ENCODE measurements at regions not wholly inside any gene's neighbourhood (a gene's known extent, or its start where the extent isn't known, plus 50 kb on each side); places are given as distances from the start of the nearest gene placed in this dataset.
"Not testable (repeated sequence)": the region's sequence is repeated elsewhere in the genome, so short reads cannot be mapped to it uniquely, and the experiment has no call there.

- Mint-ChIP-seq H3K36me3 (ENCODE audit: low read depth) (peaks cover 51% of the 10 kb centered on the region), H3K27me3 (no peaks in the 10 kb centered on the region), H3K9me3 (no peaks in the 10 kb centered on the region), H3K27ac (no peak overlapping the region), H3K4me3 (no peak overlapping the region), H3K4me1 (ENCODE audit: low read depth) (peaks cover 2% of the 10 kb centered on the region)
- DNase-seq = no peak
Measured at GRCh38 chrX:2640436-2641150, 50.5 kb upstream of the CD99 start.

GRCh38 chrX:2638279-2638678, 52.8 kb upstream of the CD99 start:
- H3K27ac Mint-ChIP-seq = no peak overlapping the region
- H3K4me1 Mint-ChIP-seq (ENCODE audit: low read depth) = peaks cover 2% of the 10 kb centered on the region
- no peaks in the 10 kb centered on the region for H3K27me3 Mint-ChIP-seq
- H3K4me3 Mint-ChIP-seq = no peak overlapping the region
- no peak for DNase-seq
- no peaks in the 10 kb centered on the region for H3K9me3 Mint-ChIP-seq
- peaks cover 54% of the 10 kb centered on the region for H3K36me3 Mint-ChIP-seq (ENCODE audit: low read depth)

GRCh38 chrX:2635342-2635741, 55.8 kb upstream of the CD99 start:
- Mint-ChIP-seq H3K9me3 (peaks cover 24% of the 10 kb centered on the region), H3K27me3 (no peaks in the 10 kb centered on the region), H3K36me3 (ENCODE audit: low read depth) (peaks cover 69% of the 10 kb centered on the region), H3K4me3 (no peak overlapping the region), H3K27ac (no peak overlapping the region), H3K4me1 (ENCODE audit: low read depth) (peaks cover 14% of the 10 kb centered on the region)
- no peak for DNase-seq

GRCh38 chrX:2632533-2633504, 58.3 kb upstream of the CD99 start:
- DNase-seq = no peak
- no peak overlapping the region for H3K4me3 Mint-ChIP-seq
- H3K27me3 Mint-ChIP-seq = no peaks in the 10 kb centered on the region
- peaks cover 38% of the 10 kb centered on the region for H3K4me1 Mint-ChIP-seq (ENCODE audit: low read depth)
- no peak overlapping the region for H3K27ac Mint-ChIP-seq
- H3K36me3 Mint-ChIP-seq (ENCODE audit: low read depth) = peaks cover 71% of the 10 kb centered on the region
- peaks cover 43% of the 10 kb centered on the region for H3K9me3 Mint-ChIP-seq

- Mint-ChIP-seq H3K4me3 (no peak overlapping the region), H3K27ac (peak overlapping the region; percentile 90), H3K27me3 (no peaks in the 10 kb centered on the region), H3K4me1 (ENCODE audit: low read depth) (peaks cover 43% of the 10 kb centered on the region), H3K36me3 (ENCODE audit: low read depth) (peaks cover 73% of the 10 kb centered on the region), H3K9me3 (peaks cover 43% of the 10 kb centered on the region)
- no peak for DNase-seq
Measured at GRCh38 chrX:2631743-2632532, 59.2 kb upstream of the CD99 start.

GRCh38 chrX:2630935-2631742, 60.0 kb upstream of the CD99 start:
- Mint-ChIP-seq H3K36me3 (ENCODE audit: low read depth) (peaks cover 77% of the 10 kb centered on the region), H3K9me3 (peaks cover 43% of the 10 kb centered on the region)

GRCh38 chrX:2630008-2630934, 60.8 kb upstream of the CD99 start:
- Mint-ChIP-seq H3K36me3 (ENCODE audit: low read depth) (peaks cover 84% of the 10 kb centered on the region), H3K27ac (peak overlapping the region; percentile 90), H3K9me3 (peaks cover 43% of the 10 kb centered on the region), H3K4me3 (peak overlapping the region; percentile 28), H3K4me1 (ENCODE audit: low read depth) (peaks cover 43% of the 10 kb centered on the region)
- peak; percentile 44 for DNase-seq
- H3K27me3 Mint-ChIP-seq = not testable (repeated sequence)

More at GRCh38 chrX:2630935-2631742, 60.0 kb upstream of the CD99 start:
- peak overlapping the region; percentile 90 for H3K27ac Mint-ChIP-seq
- not testable (repeated sequence) for H3K27me3 Mint-ChIP-seq, DNase-seq, H3K4me3 Mint-ChIP-seq
- peaks cover 43% of the 10 kb centered on the region for H3K4me1 Mint-ChIP-seq (ENCODE audit: low read depth)

GRCh38 chrX:2629316-2630007, 61.6 kb upstream of the CD99 start:
- Mint-ChIP-seq H3K4me1 (ENCODE audit: low read depth) (peaks cover 43% of the 10 kb centered on the region), H3K27ac (peak overlapping the region; percentile 90), H3K36me3 (ENCODE audit: low read depth) (peaks cover 91% of the 10 kb centered on the region), H3K4me3 (peak overlapping the region; percentile 28), H3K27me3 (no peaks in the 10 kb centered on the region), H3K9me3 (peaks cover 43% of the 10 kb centered on the region)
- no peak for DNase-seq

GRCh38 chrX:2628751-2629315, 62.3 kb upstream of the CD99 start:
- DNase-seq = no peak
- Mint-ChIP-seq H3K4me1 (ENCODE audit: low read depth) (peaks cover 43% of the 10 kb centered on the region), H3K27ac (peak overlapping the region; percentile 90), H3K27me3 (no peaks in the 10 kb centered on the region), H3K36me3 (ENCODE audit: low read depth) (peaks cover 93% of the 10 kb centered on the region), H3K9me3 (peaks cover 43% of the 10 kb centered on the region), H3K4me3 (no peak overlapping the region)

- Mint-ChIP-seq H3K27me3 (no peaks in the 10 kb centered on the region), H3K27ac (peak overlapping the region; percentile 55), H3K4me1 (ENCODE audit: low read depth) (peaks cover 43% of the 10 kb centered on the region), H3K4me3 (no peak overlapping the region), H3K9me3 (peaks cover 38% of the 10 kb centered on the region), H3K36me3 (ENCODE audit: low read depth) (peaks cover 96% of the 10 kb centered on the region)
- DNase-seq = peak; percentile 46
Measured at GRCh38 chrX:2627272-2627867, 63.7 kb upstream of the CD99 start.

GRCh38 chrX:2626750-2627149, 64.3 kb upstream of the CD99 start:
- peaks cover 39% of the 10 kb centered on the region for H3K4me1 Mint-ChIP-seq (ENCODE audit: low read depth)
- H3K27me3 Mint-ChIP-seq = no peaks in the 10 kb centered on the region
- DNase-seq = no peak
- peaks cover 33% of the 10 kb centered on the region for H3K9me3 Mint-ChIP-seq
- H3K4me3 Mint-ChIP-seq = no peak overlapping the region
- no peak overlapping the region for H3K27ac Mint-ChIP-seq
- peaks cover 96% of the 10 kb centered on the region for H3K36me3 Mint-ChIP-seq (ENCODE audit: low read depth)

GRCh38 chrX:2620576-2620975, 70.5 kb upstream of the CD99 start:
- no peak for DNase-seq
- H3K27me3 Mint-ChIP-seq = no peaks in the 10 kb centered on the region
- no peaks in the 10 kb centered on the region for H3K9me3 Mint-ChIP-seq
- peaks cover 8% of the 10 kb centered on the region for H3K4me1 Mint-ChIP-seq (ENCODE audit: low read depth)
- no peak overlapping the region for H3K27ac Mint-ChIP-seq
- peaks cover 92% of the 10 kb centered on the region for H3K36me3 Mint-ChIP-seq (ENCODE audit: low read depth)
- H3K4me3 Mint-ChIP-seq = no peak overlapping the region

Data from activated T-cell treated with anti-CD3 and anti-CD28 coated beads, Interleukin-2, amount 50 U/mL, for 24 hours (primary cell).